ENCODE measurements at regions not wholly inside any gene's neighbourhood (a gene's known extent, or its start where the extent isn't known, plus 50 kb on each side); places are given as distances from the start of the nearest gene placed in this dataset.

GRCh38 chr12:90305379-90305778 lies 596.7 kb upstream of the ATP2B1 start:
- H3K27ac ChIP-seq (ENCODE audit: insufficient read length, low read depth, low read length): no peak overlapping the region
- WGBS (ENCODE audit: extremely low coverage, insufficient read length, low lambda C conversion rate): no CpG with 5 or more reads among the region's 3 CpGs
- H3K4ac ChIP-seq (ENCODE audit: low read depth, low read length): no peak overlapping the region
- H3K36me3 Mint-ChIP-seq (ENCODE audit: insufficient read depth in 1 of 3, low read depth in 3 of 3): no peaks in the 10 kb centered on the region; a peak in 1 of 7 replicates
- no peak overlapping the region for H2BK5ac ChIP-seq (ENCODE audit: insufficient read length, low read length)
- TF ChIP-seq, protein P1, sequence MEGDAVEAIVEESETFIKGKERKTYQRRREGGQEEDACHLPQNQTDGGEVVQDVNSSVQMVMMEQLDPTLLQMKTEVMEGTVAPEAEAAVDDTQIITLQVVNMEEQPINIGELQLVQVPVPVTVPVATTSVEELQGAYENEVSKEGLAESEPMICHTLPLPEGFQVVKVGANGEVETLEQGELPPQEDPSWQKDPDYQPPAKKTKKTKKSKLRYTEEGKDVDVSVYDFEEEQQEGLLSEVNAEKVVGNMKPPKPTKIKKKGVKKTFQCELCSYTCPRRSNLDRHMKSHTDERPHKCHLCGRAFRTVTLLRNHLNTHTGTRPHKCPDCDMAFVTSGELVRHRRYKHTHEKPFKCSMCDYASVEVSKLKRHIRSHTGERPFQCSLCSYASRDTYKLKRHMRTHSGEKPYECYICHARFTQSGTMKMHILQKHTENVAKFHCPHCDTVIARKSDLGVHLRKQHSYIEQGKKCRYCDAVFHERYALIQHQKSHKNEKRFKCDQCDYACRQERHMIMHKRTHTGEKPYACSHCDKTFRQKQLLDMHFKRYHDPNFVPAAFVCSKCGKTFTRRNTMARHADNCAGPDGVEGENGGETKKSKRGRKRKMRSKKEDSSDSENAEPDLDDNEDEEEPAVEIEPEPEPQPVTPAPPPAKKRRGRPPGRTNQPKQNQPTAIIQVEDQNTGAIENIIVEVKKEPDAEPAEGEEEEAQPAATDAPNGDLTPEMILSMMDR (conservative IDR thresholded peaks at IDR 0.05): no peak
- H3K18ac ChIP-seq (ENCODE audit: insufficient read length, low read depth, low read length): no peak overlapping the region
- H3T11ph ChIP-seq (ENCODE audit: low read length): no peak overlapping the region
- no peaks in the 10 kb centered on the region for H4K20me1 ChIP-seq (ENCODE audit: control insufficient read depth, insufficient read depth, insufficient read length)
- no peak overlapping the region for H3K23ac ChIP-seq (ENCODE audit: insufficient read length, low read depth, low read length)
- no peaks in the 10 kb centered on the region for H3K9me3 ChIP-seq (ENCODE audit: control insufficient read depth, low read depth, low read length)
- peak overlapping the region in 1 of 3 experiments; percentile 21; a peak in 1 of 7 replicates for H3K27ac Mint-ChIP-seq
- H3K27me3 ChIP-seq (ENCODE audit: insufficient read depth, low read length): no peaks in the 10 kb centered on the region
- H3K4me3 Mint-ChIP-seq: no peak overlapping the region
- H3K56ac ChIP-seq (ENCODE audit: insufficient read length, low read depth, low read length): no peak overlapping the region
- peaks cover 6 to 7% of the 10 kb centered on the region in 2 experiments for H3K4me1 Mint-ChIP-seq
- H4K91ac ChIP-seq (ENCODE audit: insufficient read length, low read depth, low read length): no peak overlapping the region
- no peak overlapping the region for H4K8ac ChIP-seq (replicated peaks; ENCODE audit: insufficient read length, low read depth, low read length)
- no peak overlapping the region for H2AK5ac ChIP-seq (ENCODE audit: insufficient read length, low read length)
- no peak overlapping the region for H2BK120ac ChIP-seq (ENCODE audit: low read depth, low read length, poor library complexity, severe bottlenecking)
- no peak overlapping the region for H2BK20ac ChIP-seq (ENCODE audit: low read depth, low read length, poor library complexity, severe bottlenecking)
- DNase-seq: peak; percentile 39
- no peak overlapping the region for H4K5ac ChIP-seq (ENCODE audit: insufficient read length, low read depth, low read length)
- H3K9ac ChIP-seq (ENCODE audit: extremely low read depth, insufficient read length, low read length): no peak overlapping the region
- no peak overlapping the region for H2AFZ ChIP-seq (ENCODE audit: low read length)
- H2BK12ac ChIP-seq (ENCODE audit: insufficient read length, low read depth, low read length): no peak overlapping the region
- H3K4me1 ChIP-seq (ENCODE audit: insufficient read depth, low read length): no peaks in the 10 kb centered on the region
- H3K27me3 Mint-ChIP-seq (ENCODE audit: low read depth): no peaks in the 10 kb centered on the region
- H3K79me2 ChIP-seq (ENCODE audit: insufficient read depth, low read length): no peaks in the 10 kb centered on the region
- H3K79me1 ChIP-seq (ENCODE audit: insufficient read depth, low read depth, low read length, poor library complexity, severe bottlenecking): no peaks in the 10 kb centered on the region
- no peaks in the 10 kb centered on the region for H3K9me3 Mint-ChIP-seq
- H3K14ac ChIP-seq (ENCODE audit: insufficient read depth, low read length): no peak overlapping the region
- no peaks in the 10 kb centered on the region for H3K23me2 ChIP-seq (ENCODE audit: insufficient read length, low read depth, low read length, poor library complexity, severe bottlenecking)
- no peak overlapping the region for H2BK15ac ChIP-seq (ENCODE audit: low read depth, low read length)
- no peak overlapping the region for H3K4me2 ChIP-seq (ENCODE audit: insufficient read depth, insufficient read length, low read length)

All from H9 (cell line).